Stimulated activated CD4-positive, alpha-beta T cell treated with anti-CD3 and anti-CD28 coated beads, Interleukin-4, amount 100 ng/mL, for 1 hour (primary cell): ENCODE measurements at regions not wholly inside any gene's neighbourhood (a gene's known extent, or its start where the extent isn't known, plus 50 kb on each side); places are given as distances from the start of the nearest gene placed in this dataset.

Experiments used
- DNase-seq: peaks from one replicate; pipeline ENCODE4 v3.0.0-alpha.2; 2020

DNA sequence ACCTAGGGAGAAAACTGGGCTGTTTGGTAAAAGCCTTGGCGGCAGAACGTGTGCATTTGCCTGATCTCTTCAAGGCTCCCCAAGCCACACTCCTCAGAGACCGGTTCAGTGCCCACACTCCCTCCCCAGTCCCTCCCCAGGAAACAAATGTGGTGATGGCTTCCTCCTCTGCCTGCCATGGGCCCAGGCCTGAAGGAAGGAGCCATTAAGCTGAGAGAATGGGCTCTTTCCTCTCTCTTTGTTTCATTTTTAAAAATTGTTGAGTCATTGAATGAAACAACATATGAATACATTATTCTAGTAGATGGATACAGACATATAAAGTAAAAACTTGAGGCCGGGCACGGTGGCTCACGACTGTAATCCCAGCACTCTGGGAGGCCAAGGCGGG, 50.6 kb upstream of the YWHAQ start:
- no peak for DNase-seq

DNA sequence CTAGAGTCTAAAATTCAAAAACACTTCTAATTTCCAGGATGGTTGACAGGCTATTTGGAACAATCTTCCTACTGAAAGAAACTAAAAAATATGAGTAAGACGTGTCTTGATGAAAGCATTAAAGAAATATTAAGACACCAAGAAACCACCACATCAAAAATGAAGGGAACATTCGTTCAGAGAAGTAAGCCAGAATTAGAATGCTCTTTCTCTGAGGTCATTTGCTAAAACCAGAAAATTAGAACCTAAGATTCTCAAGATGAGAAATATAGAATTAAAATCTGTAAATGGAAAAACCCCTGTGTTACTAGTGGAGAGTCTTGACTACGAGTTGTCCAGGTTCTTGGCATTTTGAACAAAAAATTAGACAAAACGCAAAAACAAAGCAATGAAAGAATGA, 54.8 kb upstream of the YWHAQ start:
- no peak for DNase-seq

GRCh38 chr2:9686061-9686460, 55.3 kb upstream of the YWHAQ start:
- DNase-seq = no peak

- no peak for DNase-seq
Observed at GRCh38 chr2:9690252-9690651, 59.5 kb upstream of the YWHAQ start.

GRCh38 chr2:9690716-9691498, 60.1 kb upstream of the YWHAQ start:
- no peak for DNase-seq

DNA sequence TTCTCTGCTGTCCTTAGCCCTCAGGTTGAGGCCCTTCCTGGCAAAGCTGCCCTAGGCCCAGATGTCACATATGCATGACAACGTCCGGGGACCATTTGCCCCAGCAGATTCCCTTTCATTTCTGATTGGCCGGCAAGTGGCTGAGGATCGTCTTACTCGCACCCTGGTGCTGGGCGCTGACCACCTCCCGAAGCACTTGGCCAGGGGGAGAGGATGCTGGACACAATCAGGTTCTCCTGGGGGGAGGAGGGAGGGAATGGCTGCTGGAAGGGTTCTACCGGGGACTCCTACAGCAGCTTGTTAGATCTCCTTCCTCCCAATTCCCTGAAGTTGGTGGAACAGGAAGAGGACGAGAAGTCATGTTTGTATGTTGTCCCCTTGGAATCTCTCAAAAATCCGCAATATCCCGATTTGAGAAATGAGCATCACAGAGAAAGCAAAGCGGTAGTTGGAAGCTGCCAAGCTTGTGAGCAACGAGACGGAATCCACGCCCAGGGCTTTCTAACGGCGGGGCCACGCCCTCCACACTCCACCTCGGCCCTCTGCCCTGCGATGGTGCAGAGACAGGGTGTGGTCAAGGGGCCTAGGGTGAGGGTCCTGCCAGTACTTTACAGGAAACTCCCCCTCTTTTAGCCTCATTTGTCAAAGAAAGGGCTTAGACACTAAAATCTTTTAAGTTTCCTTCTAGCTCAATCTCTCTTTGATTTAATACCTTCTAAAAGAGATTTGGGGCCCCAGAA, 61.8 kb upstream of the YWHAQ start:
- no peak for DNase-seq

- no peak for DNase-seq
Observed at GRCh38 chr2:9693196-9693491, 62.3 kb upstream of the YWHAQ start.

GRCh38 chr2:9693646-9694045, 62.8 kb upstream of the YWHAQ start:
- DNase-seq = no peak

GRCh38 chr2:9694661-9695234, 64.0 kb upstream of the YWHAQ start:
- DNase-seq = no peak

DNA sequence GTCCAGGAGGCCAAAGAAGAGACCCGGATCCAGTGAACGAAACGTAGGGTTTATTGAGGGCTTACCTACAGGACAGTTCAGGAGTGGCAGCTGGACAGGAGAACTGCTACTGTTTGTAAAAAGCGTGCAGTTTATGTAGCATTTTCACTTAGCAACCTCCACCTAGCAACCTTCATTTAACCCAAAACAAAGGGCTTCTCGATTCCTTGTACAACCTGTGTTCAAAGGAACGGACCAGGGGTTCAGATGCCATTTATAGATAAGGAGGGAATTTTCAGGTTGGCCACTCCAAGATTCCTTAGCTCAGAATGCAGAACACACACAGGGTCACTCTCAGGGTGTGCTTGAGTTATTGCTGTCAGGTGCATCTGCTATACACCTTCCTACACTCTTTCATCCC, 65.1 kb upstream of the YWHAQ start:
- DNase-seq = no peak

GRCh38 chr2:9696731-9697130, 65.9 kb upstream of the YWHAQ start:
- DNase-seq = no peak

DNA sequence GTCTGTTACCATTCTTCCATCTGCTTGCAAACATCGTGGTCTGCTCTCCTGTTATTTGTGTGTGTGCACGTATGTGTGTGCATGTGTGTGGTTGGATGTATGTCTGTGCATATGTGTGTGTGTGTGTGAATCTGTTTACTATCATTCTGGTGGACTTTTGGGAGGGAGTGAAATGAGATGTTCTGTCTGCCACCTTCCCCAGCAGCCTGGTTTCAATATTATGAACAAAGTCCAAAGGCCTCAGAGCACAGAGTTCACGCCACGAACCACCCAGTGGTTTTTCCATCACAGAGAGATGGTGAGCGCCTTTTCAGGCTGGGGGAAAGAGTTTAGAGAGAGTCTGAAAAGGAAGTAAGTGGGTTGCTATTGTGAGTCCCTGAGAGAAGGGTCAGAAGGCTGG, 67.1 kb upstream of the YWHAQ start:
- no peak for DNase-seq

- no peak for DNase-seq
Observed at GRCh38 chr2:9699139-9700108, 68.6 kb upstream of the YWHAQ start.

- no peak for DNase-seq
Observed at GRCh38 chr2:9700109-9700495, 69.3 kb upstream of the YWHAQ start.

DNA sequence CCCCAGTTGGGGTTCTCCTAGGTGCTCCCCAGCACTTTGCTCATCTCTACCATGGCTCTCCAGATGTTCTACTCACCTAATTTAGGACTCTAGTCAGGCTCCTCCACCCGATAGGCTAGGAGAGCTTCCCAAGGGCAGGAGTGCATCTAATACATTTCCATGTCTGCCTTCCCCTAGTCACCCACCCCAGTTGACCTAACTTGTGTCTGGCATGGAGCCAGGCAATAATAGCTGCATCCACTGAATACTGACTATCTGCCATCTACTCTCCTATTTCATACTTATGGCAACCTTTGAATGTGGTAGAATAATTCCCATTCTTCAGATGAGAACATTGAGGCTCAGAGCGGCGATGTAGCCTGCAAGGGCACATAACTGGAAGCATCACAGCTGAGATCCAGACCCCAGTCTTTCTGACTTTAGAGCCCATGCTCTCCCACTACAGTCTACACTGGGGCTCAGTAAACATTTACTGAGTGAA, 71.8 kb upstream of the YWHAQ start:
- no peak for DNase-seq

- DNase-seq = peak; percentile 73
Observed at GRCh38 chr2:9703085-9703678, 72.4 kb upstream of the YWHAQ start.

DNA sequence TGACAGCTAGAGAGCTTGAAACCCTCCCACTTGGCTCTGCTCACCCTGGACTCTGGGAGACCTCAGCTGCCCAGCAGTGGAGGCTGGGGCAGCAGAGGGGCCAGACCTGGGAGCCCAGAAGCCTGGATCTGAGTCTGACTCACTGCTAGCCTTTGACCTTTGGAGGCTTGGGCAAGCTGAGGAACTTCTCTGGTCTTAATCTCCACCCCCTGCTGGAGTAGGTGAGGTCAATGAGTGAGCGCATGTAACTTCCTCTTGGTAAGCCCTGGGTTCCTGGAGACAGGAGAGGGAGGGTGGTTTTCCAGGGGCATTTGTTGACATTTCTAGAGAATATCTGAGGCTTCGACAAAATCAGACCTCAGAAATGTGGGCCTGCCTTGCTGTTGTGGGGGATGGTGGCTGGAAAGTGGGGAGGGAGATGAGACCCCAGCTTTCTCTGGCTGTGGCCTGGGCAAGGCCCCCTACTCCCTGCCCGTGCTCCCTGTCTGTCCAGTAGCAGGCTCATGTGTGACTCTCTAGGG, 73.0 kb upstream of the YWHAQ start:
- no peak for DNase-seq

- no peak for DNase-seq
Observed at GRCh38 chr2:9704600-9704999, 73.8 kb upstream of the YWHAQ start.

DNA sequence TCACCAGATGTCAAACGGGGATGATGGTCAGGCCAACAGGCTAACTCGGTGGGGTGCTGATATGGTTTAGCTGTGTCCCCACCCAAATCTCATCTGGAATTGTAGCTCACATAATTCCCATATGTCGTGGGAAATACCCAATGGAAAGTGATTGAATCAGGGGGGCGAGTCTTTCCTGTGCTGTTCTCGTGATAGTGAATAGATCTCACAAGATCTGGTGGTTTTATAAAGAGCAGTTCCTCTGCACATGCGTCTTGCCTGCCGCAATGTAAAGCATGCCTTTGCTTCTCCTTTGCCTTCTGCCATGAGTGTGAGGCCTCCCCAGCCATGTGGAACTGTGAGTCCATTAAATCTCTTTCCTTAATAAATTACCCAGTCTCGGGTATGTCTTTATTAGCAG, 74.4 kb upstream of the YWHAQ start:
- DNase-seq = no peak

- DNase-seq = no peak
Observed at GRCh38 chr2:9707008-9707407, 76.2 kb upstream of the YWHAQ start.

GRCh38 chr2:9707611-9708160, 76.9 kb upstream of the YWHAQ start:
- no peak for DNase-seq
